PC-3 (cell line): ENCODE measurements at regions not wholly inside any gene's neighbourhood (a gene's known extent, or its start where the extent isn't known, plus 50 kb on each side); places are given as distances from the start of the nearest gene placed in this dataset.

Experiments used
- CTCF ChIP-seq: fragments of 300-600 bp; sonication (generic); conservative IDR thresholded peaks from 2 replicates; pipeline ENCODE4 v1.5.1; 2017; ENCODE audit warnings: antibody characterized with exemption, low read depth, mild to moderate bottlenecking, low read length
- EZH2 ChIP-seq: fragments of 300-600 bp; sonication (generic); IDR thresholded peaks from one replicate; pipeline ENCODE4 v1.6.1; 2017; ENCODE audit warnings: antibody characterized with exemption, mild to moderate bottlenecking, low read length; ENCODE audit not compliant: unreplicated experiment
- EZH2phosphoT487 ChIP-seq: fragments of 300-600 bp; sonication (generic); IDR thresholded peaks from 2 replicates; pipeline ENCODE4 v1.6.1; 2018; ENCODE audit warnings: mild to moderate bottlenecking, antibody characterized with exemption, low read length, borderline replicate concordance

- TF ChIP-seq CTCF (no peak), EZH2 (no peak), EZH2phosphoT487 (no peak)
Observed at GRCh38 chr4:126465341-126465740, 1150.6 kb downstream of the FAT4 start.
